NCI-H2107 treated with DMSO at 0.1 percent for 48 hours (cell line): ENCODE measurements at regions not wholly inside any gene's neighbourhood (a gene's known extent, or its start where the extent isn't known, plus 50 kb on each side); places are given as distances from the start of the nearest gene placed in this dataset.
"Not testable (repeated sequence)": the region's sequence is repeated elsewhere in the genome, so short reads cannot be mapped to it uniquely, and the experiment has no call there.

Experiments
- DNase-seq: peaks from one replicate; lab custom pipeline; 2025; ENCODE audit not compliant: unreplicated experiment; lab: John Stamatoyannopoulos, UW

- no peak for DNase-seq
Measured at GRCh38 chr14:41297576-41298327, 308.9 kb upstream of the LRFN5 start.

- no peak for DNase-seq
Measured at GRCh38 chr14:41295734-41296133, 310.9 kb upstream of the LRFN5 start.

GRCh38 chr14:41289025-41289424 is 317.7 kb upstream of the LRFN5 start:
- DNase-seq: no peak

- peak; percentile 78 for DNase-seq
Measured at GRCh38 chr14:41285186-41285748, 321.4 kb upstream of the LRFN5 start.

GRCh38 chr14:41280745-41281144 is 325.9 kb upstream of the LRFN5 start:
- peak; percentile 46 for DNase-seq

- DNase-seq: no peak
Measured at GRCh38 chr14:41277450-41277849, 329.2 kb upstream of the LRFN5 start.

- DNase-seq: no peak
Measured at GRCh38 chr14:41257476-41257875, 349.2 kb upstream of the LRFN5 start.

- DNase-seq: no peak
Measured at GRCh38 chr14:41235466-41235865, 371.2 kb upstream of the LRFN5 start.

GRCh38 chr14:41230683-41231082 is 376.0 kb upstream of the LRFN5 start:
- no peak for DNase-seq

- DNase-seq: no peak
Measured at GRCh38 chr14:41229824-41230223, 376.9 kb upstream of the LRFN5 start.

- DNase-seq: no peak
Measured at GRCh38 chr14:41225433-41225832, 381.2 kb upstream of the LRFN5 start.

GRCh38 chr14:41222581-41222980 is 384.1 kb upstream of the LRFN5 start:
- no peak for DNase-seq

- not testable (repeated sequence) for DNase-seq
Measured at GRCh38 chr14:41214978-41215377, 391.7 kb upstream of the LRFN5 start.

GRCh38 chr14:41201696-41202095 is 405.0 kb upstream of the LRFN5 start:
- DNase-seq: no peak

- DNase-seq: no peak
Measured at GRCh38 chr14:41187868-41188267, 418.8 kb upstream of the LRFN5 start.

GRCh38 chr14:41171045-41171444 is 435.6 kb upstream of the LRFN5 start:
- no peak for DNase-seq

GRCh38 chr14:41167040-41167439 is 439.6 kb upstream of the LRFN5 start:
- DNase-seq: peak; percentile 36

GRCh38 chr14:41154143-41154807 is 452.4 kb upstream of the LRFN5 start:
- no peak for DNase-seq

- DNase-seq: no peak
Measured at GRCh38 chr14:41146391-41146790, 460.3 kb upstream of the LRFN5 start.

GRCh38 chr14:41144370-41144769 is 462.3 kb upstream of the LRFN5 start:
- DNase-seq: no peak

GRCh38 chr14:41137741-41138140 is 468.9 kb upstream of the LRFN5 start:
- DNase-seq: no peak

GRCh38 chr14:41130274-41130673 is 476.4 kb upstream of the LRFN5 start:
- DNase-seq: no peak
